GM21786 (cell line): ENCODE measurements at regions not wholly inside any gene's neighbourhood (a gene's known extent, or its start where the extent isn't known, plus 50 kb on each side); places are given as distances from the start of the nearest gene placed in this dataset.
A peak's percentile ranks its signal among the peaks of the same experiment; 100 is the strongest.
"Not testable (repeated sequence)": the region's sequence is repeated elsewhere in the genome, so short reads cannot be mapped to it uniquely, and the experiment has no call there.

Experiments
- ATAC-seq: cut with Tn5 transposase; IDR thresholded peaks from one replicate; pipeline ENCODE4 v1.9.1; 2021; ENCODE audit not compliant: unreplicated experiment

DNA sequence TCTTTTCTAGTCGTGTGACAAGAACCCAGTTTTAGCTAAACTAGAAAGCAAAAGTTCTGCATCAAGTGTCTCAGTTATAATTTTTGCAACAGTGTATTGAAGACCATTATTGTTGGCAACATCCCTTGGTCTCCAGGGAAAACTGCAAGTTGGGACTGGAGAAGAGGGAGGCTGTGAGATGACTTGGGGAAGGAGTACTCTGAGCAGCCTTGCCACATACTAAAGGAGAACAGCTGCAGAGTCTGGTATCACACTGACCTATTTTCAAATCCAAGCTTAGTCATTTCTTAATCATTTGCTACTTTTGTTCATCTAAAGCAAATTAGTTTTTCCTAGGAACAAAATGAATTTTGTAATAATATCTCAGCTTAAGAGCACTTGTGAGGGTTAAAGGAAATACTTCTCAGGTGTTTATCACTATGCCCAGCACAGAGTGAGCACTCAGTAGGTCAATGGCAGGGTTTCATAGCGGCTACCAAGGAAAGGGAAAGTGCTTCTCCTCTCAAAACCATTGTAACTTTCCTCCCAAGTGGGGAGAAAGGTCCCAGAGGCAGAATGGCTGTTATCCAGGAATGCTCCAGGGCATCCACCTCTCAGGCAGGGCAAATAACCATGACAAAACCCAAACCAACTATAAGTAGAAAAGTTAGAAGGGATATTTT lies 247.1 kb downstream of the C11orf87 start:
- ATAC-seq, result no peak

DNA sequence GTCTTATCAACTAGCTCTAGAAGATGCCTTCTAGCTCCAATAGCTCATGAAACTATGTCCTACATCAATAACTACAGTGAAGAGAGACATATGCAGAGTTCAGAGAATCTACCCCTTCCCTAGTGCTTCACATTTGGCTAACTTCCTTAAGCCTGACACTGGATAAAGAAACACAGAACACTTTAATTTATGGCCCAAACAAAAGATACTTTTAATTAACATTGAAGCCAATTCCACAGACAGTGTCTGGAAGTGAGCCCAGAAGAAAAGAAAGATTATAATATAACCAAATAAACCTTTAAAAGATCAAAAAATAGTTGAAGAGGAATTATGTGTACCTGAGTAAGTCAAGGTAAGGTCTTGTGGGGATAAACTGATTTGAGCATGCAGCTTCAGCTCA lies 255.2 kb downstream of the C11orf87 start:
- no peak for ATAC-seq

DNA sequence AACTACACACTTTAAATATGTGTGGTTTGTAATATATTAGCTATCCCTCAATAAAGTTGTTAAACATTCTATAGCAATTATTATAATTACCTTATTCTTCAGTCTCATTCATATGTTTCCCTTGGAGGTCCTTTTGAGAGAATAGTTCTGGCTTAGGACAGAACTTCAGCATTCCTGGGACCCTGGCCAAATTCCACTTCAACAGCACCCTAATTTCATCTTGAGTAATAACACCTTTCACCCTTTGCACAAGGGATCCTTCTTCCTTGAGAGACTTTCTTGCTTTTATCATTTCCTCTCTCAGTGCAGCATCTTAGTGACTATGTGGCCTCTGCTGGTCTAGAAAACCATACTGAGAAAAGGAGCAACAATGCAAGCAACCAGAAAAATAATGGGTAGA lies 255.9 kb downstream of the C11orf87 start:
- no peak for ATAC-seq

DNA sequence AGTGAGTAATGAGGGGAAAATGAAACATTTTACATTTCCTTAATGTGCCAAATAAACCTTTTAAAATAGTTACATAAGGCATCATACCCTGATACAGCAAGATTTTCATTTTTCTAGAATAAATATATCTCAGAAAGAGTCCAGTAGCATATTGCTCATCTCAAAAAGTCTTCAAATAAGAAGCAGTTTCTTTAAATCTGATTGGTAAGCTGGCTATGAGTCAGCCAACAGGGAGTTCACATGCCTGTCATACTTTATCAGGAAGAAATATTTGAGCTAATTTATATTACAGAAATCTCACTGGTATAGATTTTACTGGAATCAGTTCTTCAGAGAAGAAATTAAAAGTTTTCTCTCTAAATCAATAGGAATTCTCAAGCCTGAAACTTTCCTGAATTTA lies 258.1 kb downstream of the C11orf87 start:
- ATAC-seq, result no peak

DNA sequence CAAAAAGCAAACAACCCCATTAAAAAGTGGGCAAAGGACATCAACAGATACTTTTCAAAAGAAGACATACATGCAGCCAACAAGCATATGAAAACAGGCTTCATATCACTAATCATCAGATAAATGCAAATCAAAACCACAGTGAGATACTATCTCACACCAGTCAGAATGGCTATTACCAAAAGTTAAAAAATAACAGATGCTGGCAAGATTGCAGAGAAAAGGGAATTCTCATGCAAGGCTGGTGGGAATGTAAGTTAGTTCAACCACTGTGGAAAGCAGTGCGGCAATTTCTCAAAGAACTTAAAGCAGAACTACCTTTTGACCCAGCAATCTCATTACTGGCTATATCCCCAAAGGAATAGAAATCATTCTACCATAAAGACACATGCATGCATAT lies 260.8 kb downstream of the C11orf87 start:
- ATAC-seq, result not testable (repeated sequence)

DNA sequence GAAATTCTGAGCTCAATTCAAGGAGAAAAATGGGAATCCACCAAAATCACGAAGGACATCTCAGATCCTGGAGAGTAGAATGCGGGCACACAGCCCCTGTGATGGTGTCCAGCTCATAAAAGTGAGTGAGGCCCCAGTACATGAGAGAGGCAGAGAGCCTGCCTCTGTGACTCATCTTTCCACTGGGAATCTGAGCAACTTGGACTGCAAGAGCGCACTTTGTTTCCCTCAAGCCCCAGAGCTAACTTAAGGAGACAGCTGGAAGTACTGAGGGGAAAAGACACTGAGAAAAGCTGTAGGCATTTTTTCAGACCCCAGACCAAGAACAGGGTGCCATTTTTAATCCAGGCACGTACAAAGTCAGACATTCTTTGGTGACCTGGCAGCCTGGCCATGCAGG lies 273.7 kb downstream of the C11orf87 start:
- no peak for ATAC-seq

DNA sequence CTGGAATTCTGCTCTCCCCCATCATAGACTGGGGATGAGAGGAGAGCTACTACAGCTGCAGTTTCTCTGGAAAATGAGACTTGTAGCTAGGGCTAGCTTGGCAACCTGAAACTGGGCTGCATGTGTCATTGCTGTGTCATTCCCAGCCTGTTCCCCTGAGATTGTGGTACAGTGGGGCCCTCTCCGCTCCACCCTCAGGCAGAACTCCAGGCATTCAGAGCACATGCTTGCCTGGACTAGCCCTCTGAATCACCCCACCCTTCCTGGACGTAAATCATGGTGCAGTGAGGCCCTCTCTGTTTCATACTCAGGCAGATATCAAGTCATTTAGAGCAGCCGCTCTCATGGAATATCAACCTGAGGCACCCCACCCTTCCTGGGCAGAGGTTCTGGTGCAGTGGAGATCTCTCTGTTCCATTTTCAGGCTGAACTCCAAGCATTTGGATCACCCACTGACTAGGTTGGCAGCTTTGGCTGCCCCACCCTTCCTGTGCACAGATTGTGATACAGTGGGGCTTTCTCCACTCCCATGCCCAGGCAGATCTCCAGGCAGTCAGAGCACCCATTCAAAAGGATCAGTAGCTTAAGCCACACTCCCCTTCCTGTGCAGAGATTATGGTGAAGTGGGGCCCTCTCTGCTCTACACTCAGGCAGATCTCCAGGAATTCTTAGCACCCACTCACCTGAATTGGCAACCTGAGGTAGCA lies 274.4 kb downstream of the C11orf87 start:
- no peak for ATAC-seq

DNA sequence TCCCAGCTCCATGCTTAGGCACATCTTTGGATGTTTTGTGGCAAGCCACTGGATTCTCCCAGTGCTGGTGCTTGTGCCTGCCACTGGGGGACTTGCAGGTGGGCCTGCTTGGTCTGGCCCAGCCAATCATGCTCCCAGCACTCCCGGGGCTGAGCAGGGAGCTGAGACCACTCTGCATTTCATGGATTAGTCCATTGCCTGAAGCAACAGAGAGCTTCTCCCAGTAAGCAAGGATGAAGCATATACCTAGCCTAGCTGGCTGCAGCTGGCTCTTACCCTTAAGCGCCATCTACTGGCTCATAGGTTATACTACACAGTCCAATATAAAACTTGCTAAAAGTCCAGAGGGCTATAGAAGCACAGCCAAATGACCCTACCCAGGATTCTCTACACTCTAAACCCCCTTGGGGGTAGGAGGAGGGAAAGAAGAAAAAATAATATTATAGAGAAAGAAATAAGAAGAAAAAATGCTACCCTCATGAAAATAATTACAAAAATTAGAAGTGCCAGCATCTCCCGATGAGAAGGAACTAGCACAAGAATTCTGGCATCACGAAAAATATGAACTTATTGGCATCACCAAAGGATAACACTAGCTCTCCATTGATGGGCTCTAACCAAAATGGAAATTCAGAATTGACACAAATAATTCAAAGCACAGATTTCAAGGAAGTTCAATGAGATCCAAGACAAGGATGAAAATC lies 275.3 kb downstream of the C11orf87 start:
- ATAC-seq, result peak; percentile 95

DNA sequence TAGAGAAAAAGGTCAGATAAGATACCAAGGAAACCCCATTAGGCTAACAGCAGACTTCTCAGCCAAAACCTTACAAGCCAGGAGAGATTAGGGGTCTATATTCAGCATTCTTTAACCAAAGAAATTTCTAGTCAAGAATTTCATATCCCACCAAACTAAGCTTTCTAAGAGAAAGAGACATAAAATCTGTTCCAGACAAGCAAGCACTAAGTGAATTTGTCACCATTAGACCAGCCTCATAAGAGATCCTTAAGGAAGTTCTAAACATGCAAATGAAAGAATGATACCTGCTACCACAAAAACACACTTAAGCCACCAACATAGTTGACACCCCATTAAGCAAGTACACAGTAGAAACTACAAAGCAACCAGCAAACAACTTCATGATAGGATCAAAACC lies 276.2 kb downstream of the C11orf87 start:
- no peak for ATAC-seq

DNA sequence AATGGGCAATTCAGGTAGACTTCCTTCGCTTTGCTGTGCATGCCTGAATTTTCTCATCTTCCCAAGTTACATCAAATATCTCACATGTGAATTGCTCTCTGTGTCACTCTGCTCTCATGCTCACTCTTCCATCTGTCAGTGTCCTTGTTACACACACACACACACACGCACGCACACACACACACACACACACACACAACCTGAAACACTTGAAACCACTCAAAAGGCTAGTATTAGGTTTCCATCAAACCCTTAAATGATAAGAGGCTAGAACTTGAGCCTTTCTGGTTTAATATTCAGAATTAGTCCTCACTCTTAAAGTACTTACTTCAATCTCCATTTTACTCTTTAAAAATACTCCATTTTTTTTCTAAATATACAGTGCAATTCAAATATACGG lies 282.4 kb downstream of the C11orf87 start:
- ATAC-seq, result no peak

DNA sequence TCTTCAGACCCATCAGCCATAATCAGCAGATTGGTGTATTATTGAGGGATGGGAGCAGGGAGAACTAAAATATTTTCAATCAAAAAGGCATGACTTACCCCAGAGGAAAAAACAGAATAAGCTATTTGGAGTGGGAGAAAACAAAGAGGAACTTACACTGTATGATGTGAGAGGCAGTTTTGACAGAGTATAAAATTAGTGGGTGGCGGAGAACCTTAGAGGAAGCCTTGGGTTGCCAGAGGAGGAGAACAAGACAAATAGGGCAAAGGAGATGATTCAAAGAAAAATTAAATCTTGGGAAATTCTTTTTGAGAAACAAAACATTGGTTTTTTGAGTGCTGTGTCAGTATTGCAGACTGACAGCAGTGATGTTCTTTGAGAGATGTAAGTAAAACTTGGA lies 285.0 kb downstream of the C11orf87 start:
- ATAC-seq, result no peak

DNA sequence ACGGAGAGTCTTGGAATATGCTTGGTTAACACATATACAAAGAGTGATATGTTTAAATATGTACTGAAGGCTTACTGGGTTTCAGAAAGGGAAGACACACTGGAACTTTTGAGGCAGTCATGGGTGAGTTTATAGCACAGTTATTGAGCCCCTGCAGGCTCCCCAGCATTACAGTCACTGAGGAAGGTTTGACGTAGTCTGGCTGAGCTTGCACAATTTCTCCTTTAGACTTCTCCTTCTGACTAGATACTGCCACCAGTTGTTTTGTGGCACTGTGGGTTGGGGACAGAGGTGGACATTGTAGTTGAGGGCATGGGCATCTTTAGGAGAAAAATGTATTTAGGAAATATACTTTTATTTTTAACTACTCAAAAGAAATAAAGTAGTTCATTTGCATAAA lies 285.4 kb downstream of the C11orf87 start:
- no peak for ATAC-seq

DNA sequence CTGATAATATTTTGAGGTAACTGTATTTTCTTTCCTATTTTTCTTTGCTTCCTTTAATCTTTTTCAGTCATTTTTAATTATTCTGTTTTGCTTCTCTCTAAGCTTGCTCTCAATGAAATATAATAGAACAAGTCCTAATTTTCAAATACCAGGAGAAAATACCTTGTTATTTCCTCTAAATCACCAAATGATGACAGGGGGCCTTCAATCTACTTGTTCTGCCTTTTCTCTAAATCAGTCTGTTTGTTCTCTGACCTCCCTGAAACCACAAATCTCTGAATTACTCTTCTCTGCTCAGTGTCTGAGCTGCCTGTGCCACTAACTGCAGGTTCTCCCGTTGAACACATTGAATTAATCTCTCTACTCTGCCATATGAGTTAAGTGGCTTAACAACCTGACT lies 286.2 kb downstream of the C11orf87 start:
- no peak for ATAC-seq

DNA sequence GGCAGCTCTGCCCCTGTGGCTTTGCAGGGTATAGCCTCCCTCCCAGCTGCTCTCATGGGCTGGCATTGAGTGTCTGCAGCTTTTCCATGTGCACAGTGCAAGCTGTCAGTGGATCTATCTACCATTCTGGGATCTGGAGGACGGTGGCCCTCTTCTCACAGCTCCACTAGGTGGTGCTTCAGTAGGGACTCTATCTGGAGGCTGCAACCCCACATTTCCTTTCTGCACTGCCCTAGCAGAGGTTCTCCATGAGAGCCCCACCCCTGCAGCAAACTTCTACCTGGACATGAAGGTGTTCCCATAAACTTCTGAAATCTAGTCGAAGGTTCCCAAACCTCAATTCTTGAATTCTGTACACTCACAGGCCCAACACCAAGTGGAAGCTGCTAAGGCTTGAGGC lies 292.5 kb downstream of the C11orf87 start:
- ATAC-seq, result not testable (repeated sequence)

DNA sequence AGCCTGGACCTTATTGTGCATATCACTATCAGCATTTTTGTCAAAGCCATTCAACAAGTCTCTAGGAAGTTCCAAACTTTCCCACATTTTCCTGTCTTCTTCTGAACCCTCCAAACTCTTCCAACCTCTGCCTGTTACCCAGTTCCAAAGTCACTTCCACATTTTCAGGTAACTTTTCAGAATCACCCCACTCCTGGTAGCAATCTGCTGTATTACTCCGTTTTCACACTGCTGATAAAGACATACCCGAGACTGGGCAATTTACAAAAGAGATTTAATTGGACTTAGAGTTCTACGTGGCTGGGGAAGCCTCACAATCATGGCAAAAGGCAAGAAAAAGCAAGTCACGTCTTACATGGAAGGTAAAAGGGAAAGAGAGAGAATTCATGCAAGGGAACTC lies 293.4 kb downstream of the C11orf87 start:
- ATAC-seq, result not testable (repeated sequence)

DNA sequence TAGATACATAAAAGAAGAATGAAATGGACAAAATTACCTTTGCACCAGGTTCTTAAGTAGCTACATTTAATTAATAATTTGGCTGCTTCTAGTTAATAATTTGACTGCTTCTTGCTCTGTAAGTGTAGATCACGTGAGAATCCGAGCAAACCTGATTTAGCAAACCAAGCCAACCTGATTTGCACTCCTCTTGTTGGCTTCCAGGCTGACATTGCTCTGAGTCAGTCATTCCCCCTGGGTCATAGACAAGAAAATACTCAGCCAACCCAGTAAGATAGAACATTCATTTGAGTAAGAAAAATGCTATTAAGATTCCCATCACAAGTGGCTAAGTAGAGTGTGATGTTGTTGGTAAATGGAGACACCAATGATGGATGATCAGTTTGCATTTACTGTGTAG lies 304.1 kb downstream of the C11orf87 start:
- ATAC-seq, result no peak

DNA sequence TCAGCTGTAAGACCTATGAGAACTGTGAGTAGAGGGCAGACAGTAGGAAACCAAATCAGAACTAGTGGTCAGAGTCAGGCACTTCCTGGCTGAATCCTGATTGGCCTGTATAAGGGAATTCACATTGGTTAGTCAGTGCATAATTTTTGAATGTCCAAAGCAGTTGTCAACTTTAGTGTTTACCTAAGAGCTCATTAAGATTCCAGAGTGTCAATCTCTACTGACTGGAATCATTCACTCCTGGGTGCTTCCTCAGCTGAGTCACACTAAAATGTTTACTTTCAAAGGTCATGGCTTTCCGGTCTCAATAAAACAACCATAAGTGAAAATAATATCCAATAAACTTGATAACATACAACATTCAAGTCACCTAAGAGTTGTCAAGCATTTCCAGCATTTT lies 306.1 kb downstream of the C11orf87 start:
- no peak for ATAC-seq

DNA sequence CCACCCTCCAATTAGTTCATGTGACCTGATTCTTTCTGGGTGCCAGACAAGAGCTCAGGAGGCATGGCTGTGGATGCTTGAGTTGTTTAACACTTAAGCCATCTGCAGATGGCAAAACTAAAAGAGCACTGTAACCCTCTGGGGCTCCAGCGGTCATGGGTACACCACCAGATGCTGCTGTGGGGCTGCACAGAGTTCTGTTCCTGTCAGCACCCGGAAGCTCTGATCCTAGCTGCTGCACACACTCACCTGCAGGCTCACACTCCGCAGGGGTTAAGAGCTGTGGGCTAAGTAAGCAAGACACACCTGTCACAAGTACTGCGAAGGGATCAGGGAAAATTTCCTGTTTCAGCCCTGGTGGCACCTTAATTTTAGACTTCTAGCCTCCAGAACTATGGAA lies 307.8 kb downstream of the C11orf87 start:
- no peak for ATAC-seq

DNA sequence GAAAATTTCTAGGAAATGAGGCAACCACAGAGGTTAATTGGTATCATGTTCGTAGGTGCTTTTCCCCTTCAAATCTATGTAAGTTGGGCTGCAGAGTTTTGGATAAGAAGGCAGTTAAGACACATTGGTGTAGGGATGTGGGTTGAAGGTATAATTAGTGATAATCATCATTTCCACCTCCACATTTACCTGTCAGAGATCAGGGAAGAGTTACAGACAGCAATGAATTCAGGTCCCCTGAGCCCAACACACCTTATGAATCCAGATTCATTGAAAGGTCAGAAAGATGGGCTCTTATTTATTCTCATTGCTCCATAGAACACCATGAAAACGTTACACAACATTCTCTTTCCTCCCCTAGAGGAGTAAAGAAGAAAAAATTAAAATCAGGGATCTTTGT lies 308.7 kb downstream of the C11orf87 start:
- ATAC-seq, result no peak

DNA sequence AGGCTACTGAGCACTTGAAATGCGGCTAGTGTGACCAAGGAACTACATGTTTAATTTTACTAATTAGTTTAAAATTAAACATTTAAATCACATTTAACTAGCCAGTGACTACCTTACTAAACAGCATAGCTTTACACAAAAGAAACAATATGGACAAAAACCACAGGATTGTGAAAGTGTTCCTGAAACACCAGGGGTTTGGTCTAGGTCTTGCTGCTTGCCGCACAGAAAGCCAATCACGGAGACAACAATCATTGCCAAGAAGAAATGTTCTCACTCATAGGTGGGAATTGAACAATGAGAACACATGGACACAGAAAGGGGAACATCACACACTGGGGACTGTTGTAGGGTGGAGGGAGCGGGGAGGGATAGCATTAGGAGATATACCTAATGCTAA lies 309.5 kb downstream of the C11orf87 start:
- ATAC-seq, result no peak

DNA sequence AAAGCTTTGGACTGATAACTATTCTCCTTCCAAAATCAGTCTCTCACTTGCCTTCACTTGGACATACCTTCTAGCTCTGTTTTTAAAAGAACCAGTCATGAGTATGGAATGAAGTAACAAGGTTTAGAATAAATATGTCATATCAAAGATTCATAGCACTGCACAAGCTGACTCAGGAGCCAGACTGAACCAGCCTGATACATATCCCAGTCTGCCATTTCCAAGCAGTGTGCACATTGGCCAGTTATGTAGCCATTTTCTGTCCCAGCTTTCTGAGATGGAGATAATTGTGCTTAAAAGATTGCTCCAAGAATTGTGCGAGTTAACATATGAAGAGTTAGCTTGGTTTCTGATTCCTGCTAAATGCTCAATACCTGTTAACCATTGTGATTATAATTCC lies 311.3 kb downstream of the C11orf87 start:
- ATAC-seq, result no peak

DNA sequence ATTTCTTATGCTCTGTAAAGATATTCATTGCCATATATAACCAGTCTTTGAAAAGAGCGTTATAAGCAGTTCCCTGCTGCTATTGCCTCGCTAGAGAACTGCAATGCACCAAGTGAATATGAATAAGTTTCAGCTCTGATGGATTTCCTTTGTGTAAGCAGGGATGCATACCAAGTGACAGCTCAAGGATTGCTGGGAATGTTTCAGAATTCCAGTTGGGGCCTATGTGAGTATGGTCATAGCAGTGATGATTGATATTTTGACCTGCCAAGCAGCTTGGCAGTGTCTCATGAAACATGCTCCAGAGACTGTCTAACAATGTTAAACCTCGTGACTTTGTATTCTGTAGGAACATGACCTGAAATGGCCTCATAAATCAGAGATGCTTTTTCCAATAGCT lies 312.6 kb downstream of the C11orf87 start:
- ATAC-seq, result no peak
